ENCODE measurements at regions not wholly inside any gene's neighbourhood (a gene's known extent, or its start where the extent isn't known, plus 50 kb on each side); places are given as distances from the start of the nearest gene placed in this dataset.

- Histone ChIP-seq H3K9me3 (no peaks in the 10 kb centered on the region), H3K9ac (ENCODE audit: low read depth in 2 of 2, low read length in 2 of 2) (no peak overlapping the region), H3K27ac (peak overlapping the region; percentile 34), H3K36me3 (no peaks in the 10 kb centered on the region), H3K4me1 (peaks cover 14% of the 10 kb centered on the region), H3K4me3 (no peak overlapping the region), H3K27me3 (no peaks in the 10 kb centered on the region)
- DNase-seq: peak; percentile 25
- TF ChIP-seq CTCF (IDR thresholded peaks at IDR 0.05): no peak
- intact Hi-C loops (cut with DNase I): no loop called here
Measured at GRCh38 chr5:142221091-142221860, 103.5 kb downstream of the SPRY4 start.

- intact Hi-C loops (cut with DNase I): no loop called here
- H3K4me1 ChIP-seq: peaks cover 14% of the 10 kb centered on the region
- H3K9me3 ChIP-seq: no peaks in the 10 kb centered on the region
- H3K4me3 ChIP-seq: no peak overlapping the region
- H3K36me3 ChIP-seq: no peaks in the 10 kb centered on the region
- no peak overlapping the region for H3K9ac ChIP-seq (ENCODE audit: low read depth in 2 of 2, low read length in 2 of 2)
- DNase-seq: no peak
- no peak for TF ChIP-seq CTCF (IDR thresholded peaks at IDR 0.05)
- H3K27ac ChIP-seq: no peak overlapping the region
- H3K27me3 ChIP-seq: no peaks in the 10 kb centered on the region
Measured at GRCh38 chr5:142219146-142219545, 105.7 kb downstream of the SPRY4 start.

- no peak for TF ChIP-seq CTCF (IDR thresholded peaks at IDR 0.05)
- H3K9me3 ChIP-seq: no peaks in the 10 kb centered on the region
- no peaks in the 10 kb centered on the region for H3K27me3 ChIP-seq
- H3K36me3 ChIP-seq: no peaks in the 10 kb centered on the region
- DNase-seq: no peak
- H3K27ac ChIP-seq: peak overlapping the region; percentile 27
- no peak overlapping the region for H3K9ac ChIP-seq (ENCODE audit: low read depth in 2 of 2, low read length in 2 of 2)
- H3K4me3 ChIP-seq: no peak overlapping the region
- H3K4me1 ChIP-seq: peaks cover 6% of the 10 kb centered on the region
- intact Hi-C loops (cut with DNase I): no loop called here
Measured at GRCh38 chr5:142216931-142217330, 107.9 kb downstream of the SPRY4 start.

- Histone ChIP-seq H3K9me3 (no peaks in the 10 kb centered on the region), H3K27me3 (no peaks in the 10 kb centered on the region), H3K27ac (peak overlapping the region; percentile 27), H3K4me1 (peaks cover 1% of the 10 kb centered on the region), H3K36me3 (no peaks in the 10 kb centered on the region), H3K9ac (ENCODE audit: low read depth in 2 of 2, low read length in 2 of 2) (no peak overlapping the region), H3K4me3 (no peak overlapping the region)
- intact Hi-C loops (cut with DNase I): no loop called here
- DNase-seq: peak; percentile 23
- no peak for TF ChIP-seq CTCF (IDR thresholded peaks at IDR 0.05)
Measured at GRCh38 chr5:142215915-142216681, 107.5 kb downstream of the NDFIP1 start.

GRCh38 chr5:142213077-142213476 lies 104.5 kb downstream of the NDFIP1 start:
- no peak overlapping the region for H3K27ac ChIP-seq
- DNase-seq: no peak
- intact Hi-C loops (cut with DNase I): no loop called here
- H3K4me3 ChIP-seq: no peak overlapping the region
- no peak for TF ChIP-seq CTCF (IDR thresholded peaks at IDR 0.05)
- no peaks in the 10 kb centered on the region for H3K9me3 ChIP-seq
- H3K27me3 ChIP-seq: no peaks in the 10 kb centered on the region
- no peaks in the 10 kb centered on the region for H3K4me1 ChIP-seq
- no peaks in the 10 kb centered on the region for H3K36me3 ChIP-seq
- no peak overlapping the region for H3K9ac ChIP-seq (ENCODE audit: low read depth in 2 of 2, low read length in 2 of 2)
